ENCODE measurements at regions not wholly inside any gene's neighbourhood (a gene's known extent, or its start where the extent isn't known, plus 50 kb on each side); places are given as distances from the start of the nearest gene placed in this dataset.

DNA sequence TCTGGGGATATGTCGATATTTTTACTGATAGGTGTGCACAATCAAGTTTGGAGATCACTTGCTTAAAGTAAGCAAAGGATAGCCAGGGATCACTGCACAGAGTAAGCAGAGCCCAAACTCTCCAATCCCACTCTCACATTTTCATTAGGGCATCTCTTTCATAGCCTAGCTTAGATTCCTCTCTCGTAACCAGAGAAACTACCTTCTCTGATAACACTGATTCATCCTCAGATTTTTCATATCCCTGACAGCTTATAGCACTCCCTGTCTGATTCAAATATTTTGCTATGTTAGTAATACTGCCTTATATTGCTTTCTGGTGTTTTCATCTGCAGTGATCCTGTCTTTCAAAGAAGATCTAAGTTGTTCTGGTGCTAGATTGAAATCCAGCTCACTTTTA is 123.7 kb downstream of the CBLL2 start:
- DNase-seq: no peak

DNA sequence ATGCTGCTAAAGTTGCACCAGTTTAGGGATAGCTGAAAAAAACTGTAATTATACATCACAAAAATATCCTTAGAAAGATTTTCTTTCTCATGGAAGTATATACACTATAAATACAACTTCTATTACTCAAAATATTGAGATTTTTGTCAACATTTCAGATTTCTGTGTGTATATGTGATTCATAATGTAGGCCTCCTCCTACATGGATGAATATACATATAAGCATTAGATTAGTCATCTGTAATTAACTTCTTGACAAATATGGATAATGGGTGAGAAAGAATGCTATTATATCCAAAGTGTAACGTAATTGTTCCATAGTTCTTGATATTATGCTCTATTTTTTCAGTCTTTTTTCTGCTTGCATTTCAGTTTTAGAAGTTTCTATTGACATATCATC is 124.9 kb downstream of the CBLL2 start:
- no peak for DNase-seq

DNA sequence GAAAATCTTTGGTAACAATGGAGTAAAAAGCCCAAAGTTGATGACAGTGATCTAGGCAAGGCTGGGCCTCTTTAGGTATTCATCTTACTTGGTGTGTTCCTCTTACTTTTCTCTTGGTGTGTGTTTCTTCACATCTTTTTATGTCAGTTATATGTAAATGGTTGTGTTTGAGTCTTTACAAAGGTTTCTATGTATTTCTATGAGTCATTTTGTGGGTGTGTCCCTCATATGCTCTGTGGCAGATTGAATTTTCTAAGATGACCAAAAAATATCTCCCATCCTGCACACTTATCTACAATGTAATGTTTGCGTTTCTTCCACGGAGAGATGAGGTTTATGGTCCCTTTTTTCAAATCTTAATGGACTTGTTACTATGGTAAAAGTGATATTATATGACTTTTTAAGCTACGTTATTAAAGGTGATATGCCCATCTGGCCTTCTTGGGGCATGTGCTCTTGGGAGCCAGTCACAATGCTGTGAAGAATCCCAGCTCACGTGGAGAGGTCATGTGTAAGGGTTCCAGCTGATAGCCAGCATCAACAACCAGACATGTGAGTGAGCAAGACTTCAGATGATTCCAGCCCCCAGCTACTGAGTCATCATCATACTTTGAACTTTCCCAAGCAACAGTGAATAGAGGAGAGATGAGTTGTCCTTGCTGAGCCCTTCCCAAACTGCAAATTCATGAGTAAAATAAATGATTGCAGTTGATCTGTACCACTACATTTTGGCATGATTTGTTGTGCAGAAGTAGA is 126.9 kb downstream of the CBLL2 start:
- no peak for DNase-seq

DNA sequence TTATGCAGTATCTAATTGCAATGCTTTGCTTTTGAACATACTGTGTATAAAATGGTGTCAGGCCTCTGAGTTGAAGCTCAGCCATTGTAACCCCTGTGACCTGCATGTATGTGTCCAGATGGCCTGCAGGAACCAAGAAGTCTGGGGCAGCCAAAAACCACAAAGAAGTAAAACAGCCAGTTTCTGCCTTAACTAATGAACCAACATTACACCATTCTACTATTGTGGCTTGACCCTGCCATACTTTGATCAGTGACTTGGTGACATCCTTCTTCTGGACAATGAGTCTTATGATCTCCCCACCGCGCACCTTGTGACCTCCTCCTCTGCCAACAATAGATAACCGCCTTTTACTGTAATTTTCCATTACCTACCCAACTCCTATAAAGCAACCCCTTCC is 131.6 kb downstream of the CBLL2 start:
- no peak for DNase-seq

DNA sequence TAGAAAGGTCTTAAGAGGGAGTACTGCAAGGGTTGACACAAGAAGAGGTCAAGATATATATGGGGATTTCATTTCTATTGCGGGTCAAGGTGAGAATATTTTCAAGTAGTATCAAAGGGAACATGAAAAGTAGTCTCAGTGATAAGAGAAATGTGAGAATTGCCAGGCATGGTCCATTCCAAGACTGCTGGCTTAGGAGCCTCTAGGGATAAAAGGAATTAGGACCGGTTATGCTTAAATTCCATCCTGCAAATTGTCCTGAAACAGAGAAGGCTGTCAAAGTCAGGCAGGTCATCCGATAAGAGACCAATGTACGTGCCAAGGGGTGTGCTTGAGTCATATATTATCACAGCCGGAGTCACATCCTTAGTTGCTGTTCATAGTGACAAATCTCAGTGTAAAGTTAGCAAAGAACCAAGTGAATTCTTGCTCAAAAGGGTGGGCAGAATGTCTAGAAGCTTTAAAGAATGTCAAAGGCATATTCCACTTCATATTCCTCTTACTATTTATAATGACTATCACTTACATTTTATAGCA is 133.6 kb downstream of the CBLL2 start:
- no peak for DNase-seq

DNA sequence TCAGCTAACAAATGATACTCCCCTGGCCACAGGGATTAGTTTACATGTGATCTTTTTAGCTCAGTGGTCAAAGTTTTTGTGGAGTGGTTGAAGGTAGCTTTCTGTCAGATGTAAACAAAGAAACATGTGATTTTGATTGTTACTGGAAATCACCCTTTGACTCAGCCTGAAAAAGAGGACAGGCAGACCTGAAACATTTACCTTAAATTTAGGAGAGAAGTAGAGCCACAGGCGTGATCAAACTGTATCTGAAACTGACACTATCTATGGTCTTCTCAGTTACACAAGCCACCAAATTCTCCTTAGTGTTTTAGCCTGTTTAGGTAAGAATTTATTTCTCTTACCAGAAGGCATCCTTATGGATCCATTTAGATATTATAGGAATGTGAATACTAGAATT is 136.7 kb downstream of the CBLL2 start:
- no peak for DNase-seq

DNA sequence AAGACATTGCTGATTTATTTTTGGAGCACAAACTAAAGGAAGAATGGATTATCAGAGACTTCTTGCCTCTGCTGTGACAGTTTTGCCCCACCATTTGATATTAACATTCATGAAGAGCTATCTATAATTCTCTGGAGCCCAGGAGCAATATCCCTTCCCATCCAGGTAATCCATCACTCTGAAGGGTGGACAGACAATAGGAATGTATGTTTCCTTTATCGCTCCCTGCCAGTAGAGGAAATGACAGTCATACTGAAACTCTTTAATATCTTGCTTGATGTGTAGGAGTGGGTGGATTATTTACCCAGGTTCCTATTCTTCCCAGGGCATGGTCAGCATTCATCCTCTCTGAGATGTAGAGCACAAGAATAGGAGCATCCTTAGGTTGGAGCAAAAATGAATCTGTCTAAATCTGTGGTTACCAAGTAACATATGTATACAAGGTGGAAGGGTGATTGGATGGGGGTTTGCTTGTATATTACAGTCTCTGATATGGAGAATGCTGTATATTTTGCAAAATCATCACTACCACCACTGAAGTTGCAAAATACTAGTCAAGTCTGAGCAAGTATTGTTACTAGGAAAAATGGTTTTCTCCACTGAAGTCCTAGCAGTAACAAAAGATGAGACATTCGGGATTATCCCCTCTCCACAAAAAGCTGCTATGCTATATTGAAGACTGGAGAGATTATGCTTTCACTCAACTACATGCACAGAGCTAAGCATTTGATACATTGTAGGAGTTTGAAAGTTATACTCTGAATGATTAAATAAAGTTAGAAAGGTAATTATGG is 151.6 kb downstream of the CBLL2 start:
- no peak for DNase-seq

DNA sequence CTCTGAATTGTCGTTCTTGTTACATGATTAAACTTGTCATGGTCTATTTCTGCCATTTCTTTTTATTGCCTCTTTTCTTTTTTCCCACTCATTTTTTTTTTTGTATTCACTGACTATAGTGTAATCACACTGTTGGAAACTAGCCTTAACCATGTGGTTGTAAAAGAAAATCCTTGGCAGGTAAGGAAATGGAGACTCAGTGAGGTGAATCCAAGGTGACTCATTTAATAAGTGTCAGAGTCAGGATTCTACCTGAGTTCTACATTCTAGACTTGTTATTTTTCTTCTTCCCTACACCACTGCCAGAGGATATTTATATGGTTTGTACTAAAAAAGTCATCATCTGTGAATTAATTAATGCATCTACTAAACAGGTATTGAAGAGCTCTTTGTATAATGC is 152.2 kb downstream of the CBLL2 start:
- no peak for DNase-seq

DNA sequence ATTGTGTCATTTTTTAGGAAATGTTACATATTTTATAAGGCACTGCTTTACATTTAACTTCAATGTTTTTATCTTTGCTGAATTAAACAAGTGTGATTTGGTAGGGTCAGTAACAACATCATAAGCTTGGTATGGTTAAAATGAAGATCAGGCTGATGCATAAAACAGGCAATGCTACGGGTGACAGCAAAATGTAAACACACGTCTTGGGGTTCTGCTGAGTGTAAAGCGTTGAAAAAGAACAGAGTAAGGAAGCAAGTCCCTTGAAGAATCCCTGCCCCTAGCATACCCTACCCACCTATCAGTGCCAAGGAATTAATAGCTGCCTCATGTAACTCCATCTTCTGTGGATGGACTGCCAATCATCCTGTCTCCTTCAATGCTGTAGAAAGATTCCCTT is 157.0 kb downstream of the CBLL2 start:
- no peak for DNase-seq

DNA sequence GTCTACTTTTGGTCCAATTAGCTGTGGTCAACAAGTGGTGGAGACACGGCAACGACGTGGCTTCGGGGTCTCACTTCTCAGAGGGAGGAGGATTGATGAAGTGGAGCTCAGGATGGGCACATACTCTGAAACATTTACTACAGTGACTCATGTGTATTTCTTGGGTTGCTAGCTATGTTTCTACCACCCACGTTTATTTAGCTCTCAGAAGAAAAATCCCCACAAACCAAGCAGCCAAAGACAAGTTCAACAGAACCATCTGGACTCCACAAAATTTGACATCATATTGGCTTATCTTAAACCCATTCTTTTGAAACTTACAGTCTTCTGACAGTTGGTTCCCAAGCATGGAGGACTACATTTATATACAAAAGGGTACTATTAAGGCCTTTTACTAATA is 158.0 kb downstream of the CBLL2 start:
- no peak for DNase-seq

DNA sequence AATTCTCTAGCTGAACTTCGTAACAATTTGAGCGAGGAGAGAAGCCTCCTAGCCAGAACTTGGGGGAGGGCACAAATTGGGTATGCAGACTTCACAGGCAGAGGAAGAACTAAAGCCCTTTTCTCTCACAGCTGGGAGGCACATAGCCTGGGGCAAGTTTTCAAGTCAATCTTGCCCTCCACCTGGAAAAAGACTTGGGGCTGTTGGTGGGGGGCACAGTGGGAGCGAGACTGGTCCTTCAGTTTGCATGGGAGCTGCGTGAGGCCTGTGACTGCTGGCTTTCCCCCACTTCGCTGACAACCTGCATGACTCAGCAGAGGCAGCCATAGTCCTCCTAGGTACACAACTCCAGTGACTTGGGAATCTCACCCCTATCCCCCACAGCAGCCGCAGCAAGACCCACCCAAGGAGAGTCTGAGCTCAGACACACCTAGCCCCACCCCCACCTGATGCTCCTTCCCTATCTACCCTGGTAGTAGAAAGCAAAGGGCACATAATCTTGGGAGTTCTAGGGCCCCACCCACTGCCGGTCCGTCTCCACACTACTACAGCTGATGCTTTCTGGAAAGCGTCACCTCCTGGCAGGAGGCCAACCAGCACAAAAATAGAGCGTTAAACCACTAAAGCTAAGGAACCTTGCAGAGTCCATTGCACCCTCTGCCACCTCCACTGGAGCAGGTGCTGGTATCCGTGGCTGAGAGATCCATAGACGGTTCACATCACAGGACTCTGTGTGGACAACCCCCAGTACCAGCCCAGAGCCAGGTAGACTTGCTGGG is 160.8 kb downstream of the CBLL2 start:
- DNase-seq: no peak

DNA sequence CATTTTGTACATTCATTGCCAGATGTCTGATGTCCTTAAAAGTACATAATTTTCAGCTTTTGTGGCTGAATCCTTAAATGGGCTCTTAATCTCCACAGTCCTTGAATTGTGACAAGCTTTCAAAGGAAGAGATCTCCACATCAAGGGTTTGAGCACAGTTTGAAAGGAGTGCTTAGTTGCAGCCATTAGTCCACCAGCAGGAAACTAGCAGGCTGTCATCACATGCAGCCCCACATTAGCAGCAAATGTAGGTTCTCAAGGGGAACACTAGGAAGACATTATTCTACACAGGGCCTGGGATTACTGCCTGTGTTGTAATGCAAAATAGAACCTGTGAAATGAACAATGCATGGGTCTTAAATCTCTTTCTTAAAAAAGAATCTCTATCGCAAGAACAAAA is 173.2 kb downstream of the CBLL2 start:
- no peak for DNase-seq

DNA sequence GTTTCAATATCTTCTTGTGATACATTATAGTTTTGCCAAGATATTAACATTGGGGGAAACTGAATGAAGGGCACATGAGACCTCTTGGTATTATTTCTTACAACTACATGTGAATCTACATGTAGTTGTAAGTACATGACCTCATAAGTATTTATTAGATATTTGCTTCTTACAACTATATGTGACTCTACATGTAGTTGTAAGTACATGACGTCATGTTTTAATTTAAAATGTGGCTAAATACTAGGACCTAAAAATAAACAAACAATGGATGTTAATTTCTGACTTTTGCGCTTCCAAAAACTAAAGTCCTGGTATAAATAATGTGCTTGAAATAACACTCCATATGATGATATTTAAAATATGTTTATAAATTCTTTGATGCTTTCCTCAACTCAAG is 190.2 kb downstream of the CBLL2 start:
- no peak for DNase-seq

DNA sequence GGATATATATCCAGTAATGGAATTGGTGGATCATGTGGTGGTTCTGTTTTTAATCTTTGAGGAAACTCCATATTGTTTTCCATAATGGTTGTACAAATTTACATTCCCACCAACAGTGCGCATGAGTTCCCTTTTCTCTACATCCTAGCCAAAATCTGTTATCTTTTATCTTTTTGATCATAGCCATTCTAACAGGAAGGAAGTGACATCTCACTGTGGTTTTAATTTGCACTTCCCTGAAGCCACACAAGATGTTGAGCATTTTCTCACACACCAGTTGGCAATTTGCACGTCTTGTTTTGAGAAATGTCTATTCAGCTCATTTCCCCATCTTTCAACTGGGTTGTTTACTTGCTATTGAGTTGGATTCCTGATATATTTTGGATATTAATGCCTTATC is 194.9 kb downstream of the CBLL2 start:
- no peak for DNase-seq

DNA sequence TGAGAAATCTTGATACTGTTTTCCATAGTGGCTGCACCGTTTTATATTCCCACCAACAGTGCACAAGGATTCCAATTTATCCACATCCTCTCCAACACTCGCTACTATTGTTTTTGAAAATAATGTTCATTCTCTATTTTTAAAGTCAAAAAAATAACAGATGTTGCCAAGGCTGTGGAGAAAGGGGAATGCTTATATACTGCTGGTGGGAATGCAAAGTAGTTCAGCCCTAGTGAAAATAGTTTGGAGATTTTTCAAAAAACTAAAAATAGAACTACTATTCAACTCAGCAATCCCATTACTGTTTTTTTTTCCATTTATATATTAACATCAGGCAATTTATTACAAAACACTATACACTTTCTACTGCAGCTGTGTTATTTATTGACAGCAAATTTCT is 208.7 kb downstream of the CBLL2 start:
- no peak for DNase-seq

DNA sequence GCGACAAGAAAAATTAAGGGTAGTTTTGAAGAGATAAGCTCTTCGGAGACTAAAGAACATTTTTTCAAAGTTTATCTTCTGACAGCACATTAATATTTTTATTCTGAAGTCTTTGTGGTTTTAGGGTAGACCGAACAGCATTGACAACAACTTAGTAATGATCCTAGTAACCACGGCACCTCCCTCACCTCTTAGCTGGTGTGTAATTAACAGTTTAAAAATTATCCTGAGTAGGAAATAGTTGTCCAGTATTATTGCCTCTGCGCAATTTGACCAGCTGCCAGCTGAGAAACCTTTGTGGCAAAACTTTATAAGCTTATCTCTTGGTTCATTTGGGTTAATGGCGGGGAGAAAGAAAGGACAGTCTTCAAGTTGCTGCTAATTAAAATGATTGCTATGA is 213.6 kb downstream of the CBLL2 start:
- no peak for DNase-seq

DNA sequence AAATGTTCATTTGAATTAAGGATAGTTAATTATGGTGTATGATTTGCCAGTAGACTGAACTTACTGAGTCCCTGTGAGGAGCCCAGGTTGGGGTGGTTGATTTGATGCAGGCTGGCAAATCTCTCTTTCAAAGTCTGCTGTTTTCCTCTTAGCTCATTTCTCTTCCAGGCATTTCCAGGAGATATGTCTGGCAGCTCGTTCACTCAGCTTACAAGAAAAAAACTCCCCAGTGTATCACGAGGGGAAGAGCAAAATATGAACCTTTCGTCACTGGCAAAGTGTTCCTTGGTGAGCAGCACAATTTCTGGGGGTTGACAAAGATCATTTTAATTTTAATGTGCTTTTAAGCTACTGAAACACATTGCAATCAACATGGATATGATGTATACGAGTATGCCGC is 244.2 kb downstream of the CBLL2 start:
- no peak for DNase-seq

DNA sequence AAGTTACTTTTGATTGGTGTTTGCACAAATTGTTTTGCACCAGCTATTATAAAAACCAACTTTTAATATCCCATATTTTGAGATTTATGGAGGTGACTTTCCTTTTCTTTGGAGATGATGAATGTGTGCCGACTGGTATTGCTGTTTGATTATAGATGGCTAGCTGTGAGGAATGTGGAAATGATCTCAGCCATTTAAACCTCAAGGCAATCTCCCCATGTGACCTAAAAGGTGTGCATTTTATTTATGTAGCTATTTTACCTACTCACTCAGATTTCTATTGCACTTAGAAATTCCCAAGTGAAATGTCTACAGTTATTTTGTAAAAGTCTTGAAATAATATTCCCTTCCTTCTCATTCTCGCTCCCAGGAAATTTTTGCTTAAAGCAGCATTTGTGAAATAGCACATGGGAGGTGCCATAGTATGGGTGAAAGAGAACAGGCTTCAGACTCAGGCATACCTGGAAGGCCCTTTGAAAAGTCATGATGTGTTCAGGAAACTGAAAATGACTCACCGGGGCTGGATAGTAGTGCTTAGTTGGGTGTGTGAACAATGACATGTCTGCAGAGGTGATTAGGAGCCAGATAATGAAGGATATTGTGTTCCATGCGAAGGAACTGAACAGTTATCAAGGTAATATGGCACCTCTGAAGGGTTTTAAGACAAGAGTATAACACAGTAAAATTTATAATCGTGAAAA is 247.6 kb downstream of the CBLL2 start:
- no peak for DNase-seq

DNA sequence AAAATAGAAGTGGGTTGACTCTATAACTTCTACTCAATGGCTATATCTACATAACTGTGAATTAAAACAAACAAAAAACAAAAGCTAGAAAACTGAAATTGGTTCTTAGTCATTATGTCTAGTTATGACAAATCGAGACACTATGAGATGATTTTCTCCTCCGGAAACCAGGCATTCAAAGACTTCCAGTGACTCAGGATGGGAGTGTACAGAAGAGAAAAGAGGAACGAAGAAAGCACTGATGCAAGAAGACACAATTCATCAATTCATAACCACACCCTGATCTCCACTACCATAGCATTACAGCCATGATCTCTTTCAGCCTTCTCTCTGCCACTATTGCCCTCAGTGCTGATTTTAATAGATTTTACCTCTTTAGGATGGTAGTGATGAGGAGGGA is 253.6 kb downstream of the CBLL2 start:
- no peak for DNase-seq

DNA sequence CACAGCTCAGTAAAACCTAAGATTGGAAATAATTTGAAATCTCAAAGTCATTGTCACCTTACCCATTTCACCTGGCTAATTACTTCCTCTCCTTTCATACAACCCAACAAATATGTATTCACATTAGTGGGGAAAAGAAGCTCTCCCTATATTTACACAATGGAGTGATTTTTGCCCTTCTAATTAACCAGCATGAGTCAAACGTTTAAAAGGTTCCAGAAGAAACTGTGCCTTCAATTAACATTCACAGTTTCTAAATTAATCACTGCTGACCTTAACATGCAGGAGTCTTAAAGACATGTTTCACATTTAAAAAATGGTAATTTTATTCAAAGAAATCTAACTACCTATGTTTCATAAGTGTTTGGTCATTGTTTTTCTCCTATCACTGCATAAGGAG is 254.6 kb downstream of the CBLL2 start:
- DNase-seq: no peak

DNA sequence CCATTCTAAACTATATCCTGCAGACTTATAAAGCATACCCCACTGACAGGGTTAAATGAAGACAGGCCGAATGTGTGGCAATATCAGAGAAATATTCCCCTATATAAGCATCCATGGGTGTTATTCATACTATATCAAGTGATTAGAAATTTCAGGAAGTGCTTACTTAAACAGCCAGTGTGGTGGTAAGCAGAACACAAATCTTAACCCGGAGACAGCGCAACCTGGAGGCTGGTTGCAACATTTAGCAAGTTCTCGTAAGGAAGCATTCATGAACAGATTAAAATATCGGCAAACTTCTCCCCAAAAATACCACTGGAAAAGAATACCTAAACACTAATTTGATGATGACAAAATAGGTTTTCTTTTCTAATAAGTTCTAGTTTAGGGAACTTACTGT is 261.2 kb downstream of the CBLL2 start:
- no peak for DNase-seq

DNA sequence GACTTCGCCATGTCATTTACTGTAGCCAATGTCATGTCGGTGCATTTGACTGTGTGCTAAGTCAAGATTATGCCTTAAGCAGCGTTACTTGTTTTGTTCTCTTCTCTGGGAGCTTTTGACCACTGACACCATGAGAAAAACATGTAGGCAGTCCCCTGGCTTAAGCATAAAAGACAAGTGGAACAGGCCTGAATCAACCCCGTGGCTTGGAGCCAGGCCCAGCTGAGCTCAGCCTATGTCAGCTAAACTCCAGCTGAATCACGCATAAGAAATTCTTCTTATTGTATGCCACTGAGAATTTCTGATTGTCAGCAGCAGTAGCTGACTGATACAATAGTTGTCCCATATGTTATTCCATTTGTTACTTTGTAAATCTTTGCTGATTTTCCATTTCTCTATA is 261.9 kb downstream of the CBLL2 start:
- no peak for DNase-seq

DNA sequence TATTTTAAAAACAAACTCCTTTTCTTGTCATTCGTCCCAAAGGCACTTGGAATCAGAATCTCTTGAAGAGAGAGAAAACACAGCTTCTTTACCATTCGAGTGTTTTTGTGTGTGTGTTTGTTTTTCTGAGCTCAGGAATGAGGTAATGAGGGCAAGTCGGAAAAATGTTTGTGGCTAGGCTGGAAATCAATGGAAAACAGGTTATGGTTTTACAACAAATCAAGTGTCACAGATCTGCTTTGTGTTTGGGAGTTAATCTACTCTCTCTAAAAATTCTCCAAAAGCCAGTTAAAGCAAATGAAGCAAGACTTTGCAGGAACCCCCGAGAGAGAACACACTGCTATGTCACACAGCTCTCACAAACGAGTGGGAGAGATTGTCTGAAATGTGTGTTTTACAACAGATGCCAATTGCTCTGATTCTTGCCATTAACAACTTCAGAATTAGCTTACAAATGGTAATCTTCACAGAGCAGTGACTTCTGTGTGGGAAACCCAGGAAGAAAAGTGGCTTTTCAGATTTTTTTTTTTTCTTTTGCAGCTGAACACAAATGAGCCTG is 264.1 kb downstream of the CBLL2 start:
- no peak for DNase-seq

Measured in right forelimb (tissue), 1 donor.